ENCODE measurements at regions not wholly inside any gene's neighbourhood (a gene's known extent, or its start where the extent isn't known, plus 50 kb on each side); places are given as distances from the start of the nearest gene placed in this dataset.
"Not testable (repeated sequence)": the region's sequence is repeated elsewhere in the genome, so short reads cannot be mapped to it uniquely, and the experiment has no call there.

- DNase-seq: no peak
Observed at GRCh38 chr2:194155431-194155830, 1501.6 kb upstream of the SLC39A10 start.

- DNase-seq: no peak
Observed at GRCh38 chr2:194151231-194151630, 1505.8 kb upstream of the SLC39A10 start.

DNA sequence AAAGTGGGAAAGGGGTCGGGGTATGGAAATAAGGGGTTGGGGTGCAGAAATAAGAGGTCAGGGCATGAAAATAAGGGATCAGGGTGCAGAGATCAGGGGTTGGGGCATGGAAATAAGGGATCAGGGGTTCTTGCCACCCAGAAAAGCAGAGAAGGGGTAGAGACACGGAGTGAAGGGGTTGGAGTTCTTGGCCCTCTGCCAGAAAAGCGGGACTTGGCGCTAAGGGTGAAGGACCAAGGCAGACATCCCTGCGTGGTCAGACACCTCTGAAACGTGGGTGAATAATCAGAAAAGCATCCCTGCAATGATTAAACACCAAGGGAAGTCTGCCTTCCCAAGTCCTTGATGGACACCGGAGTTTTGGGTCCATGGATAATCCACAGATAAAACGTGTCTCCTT is 1521.6 kb upstream of the SLC39A10 start:
- DNase-seq: no peak

DNA sequence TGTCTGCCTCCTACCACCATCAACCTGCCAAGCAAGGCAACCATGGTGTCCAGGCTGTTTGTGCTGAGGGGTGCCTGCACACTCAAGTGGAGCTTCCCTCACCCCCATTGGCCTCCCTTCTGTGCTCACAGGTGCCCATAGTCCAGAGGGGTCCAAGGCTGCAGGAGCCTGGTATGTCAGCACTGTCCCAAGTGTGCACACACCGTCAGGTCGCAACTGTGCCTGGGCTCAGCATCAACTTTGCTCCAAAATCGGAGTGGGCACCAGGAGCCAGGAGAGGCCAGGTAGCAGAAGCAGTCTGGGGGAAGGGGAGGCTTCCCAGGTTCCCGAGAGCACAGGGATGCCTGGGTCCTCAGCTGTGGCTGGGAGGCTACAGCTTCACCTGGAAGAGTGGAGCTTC is 1528.2 kb upstream of the SLC39A10 start:
- no peak for DNase-seq

DNA sequence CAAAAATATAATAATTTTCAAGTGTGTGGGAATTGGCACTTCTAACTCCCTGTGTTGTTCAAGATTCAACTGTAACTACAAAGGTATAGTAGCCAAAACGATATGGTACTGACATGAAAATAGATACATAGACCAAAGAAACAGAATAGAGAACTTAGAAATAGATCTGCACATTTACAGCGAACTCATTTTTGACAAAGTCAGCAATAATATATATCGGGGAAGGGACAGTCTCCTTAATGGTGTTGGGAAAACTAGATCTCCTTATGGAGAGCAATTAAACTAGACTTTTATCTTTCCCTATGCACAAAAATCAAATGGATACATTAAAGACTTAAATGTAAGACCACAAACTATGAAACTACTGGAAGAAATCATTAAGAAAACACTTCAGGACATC is 1530.6 kb upstream of the SLC39A10 start:
- no peak for DNase-seq

- DNase-seq: no peak
Observed at GRCh38 chr2:194116861-194117260, 1540.2 kb upstream of the SLC39A10 start.

GRCh38 chr2:194105358-194105757 is 1551.7 kb upstream of the SLC39A10 start:
- DNase-seq: no peak

GRCh38 chr2:194104687-194105086 is 1552.3 kb upstream of the SLC39A10 start:
- no peak for DNase-seq

- DNase-seq: no peak
Observed at GRCh38 chr2:194103941-194104659, 1552.9 kb upstream of the SLC39A10 start.

GRCh38 chr2:194102546-194102945 is 1554.5 kb upstream of the SLC39A10 start:
- DNase-seq: no peak

- DNase-seq: no peak
Observed at GRCh38 chr2:194100201-194100600, 1556.8 kb upstream of the SLC39A10 start.

DNA sequence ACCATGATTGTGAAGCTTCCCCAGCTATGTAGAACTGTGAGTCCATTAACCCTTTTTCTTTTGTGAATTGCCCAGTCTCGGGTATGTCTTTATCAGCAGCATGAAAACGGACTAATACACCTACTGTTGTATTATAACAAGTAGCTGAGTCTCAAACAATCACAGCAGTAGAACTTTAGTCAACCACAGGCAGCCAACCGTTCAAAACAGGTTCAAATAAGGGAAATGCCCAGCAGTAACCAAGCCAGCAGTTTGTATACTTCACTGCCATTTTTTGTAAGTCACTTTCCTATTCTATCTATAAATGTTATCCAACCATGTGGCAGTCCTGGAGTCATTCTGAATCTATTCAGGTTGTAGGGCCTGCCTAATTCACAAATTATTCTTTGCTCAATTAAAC is 1560.6 kb upstream of the SLC39A10 start:
- DNase-seq: no peak

DNA sequence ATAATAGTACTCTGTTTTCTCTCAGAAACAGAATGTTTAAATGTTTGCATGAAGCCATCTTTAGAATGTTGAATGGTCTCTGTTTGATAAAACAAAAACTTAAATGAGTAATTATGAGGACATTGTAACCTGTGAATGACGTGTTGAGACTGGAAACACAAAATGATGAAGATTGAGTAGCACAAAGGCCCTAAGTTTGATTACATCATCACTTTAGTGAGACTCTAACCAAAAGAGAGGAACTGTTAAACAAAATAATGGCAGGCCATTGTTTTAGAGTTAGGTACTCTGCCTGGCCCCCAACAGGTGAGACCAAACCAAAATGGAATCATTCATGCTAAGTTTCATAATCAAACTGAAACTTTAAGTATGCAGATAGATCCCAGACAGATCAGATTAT is 1561.7 kb upstream of the SLC39A10 start:
- no peak for DNase-seq

- DNase-seq: no peak
Observed at GRCh38 chr2:194090251-194090905, 1566.6 kb upstream of the SLC39A10 start.

DNA sequence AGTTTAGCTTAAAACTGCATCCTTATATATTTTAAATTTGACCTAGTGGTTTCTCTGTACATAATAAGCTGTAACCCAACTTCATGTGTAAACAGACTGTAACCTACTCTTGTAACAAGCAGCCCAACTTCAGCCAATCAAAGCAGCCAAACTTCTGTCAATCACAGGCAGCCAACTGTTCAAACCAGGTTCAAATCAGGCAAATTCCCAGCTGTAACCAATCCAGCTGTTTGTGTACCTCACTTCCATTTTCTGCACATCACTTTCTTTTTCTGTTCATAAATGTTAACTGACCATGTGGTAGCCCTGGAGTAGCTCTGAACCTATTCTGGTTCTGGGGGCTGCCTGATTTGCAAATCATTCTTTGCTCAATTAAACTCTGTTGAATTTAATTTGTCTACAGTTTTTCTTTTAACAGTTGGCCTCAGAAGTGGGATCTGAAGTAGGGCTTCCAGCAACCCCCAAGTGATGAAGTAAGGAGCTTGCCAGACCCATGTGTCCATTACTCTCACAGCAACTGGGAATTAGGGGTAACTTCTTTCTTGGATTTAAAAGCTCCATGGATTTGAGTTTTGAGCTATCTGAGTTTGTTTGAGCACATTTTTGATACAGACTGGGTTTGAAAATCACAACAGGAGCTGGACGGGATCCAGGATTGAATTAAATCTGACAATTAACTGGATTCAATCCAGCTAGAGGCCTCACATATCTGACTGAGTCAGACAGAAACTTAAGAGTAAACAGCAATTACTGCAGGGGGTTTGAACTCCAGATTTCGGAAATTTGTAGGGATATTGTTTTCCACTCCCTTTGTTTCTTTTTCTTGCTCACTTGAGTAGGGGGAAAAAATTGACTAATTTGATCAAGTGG is 1569.7 kb upstream of the SLC39A10 start:
- no peak for DNase-seq

GRCh38 chr2:194086129-194086528 is 1570.9 kb upstream of the SLC39A10 start:
- DNase-seq: no peak

GRCh38 chr2:194079989-194080388 is 1577.0 kb upstream of the SLC39A10 start:
- no peak for DNase-seq

GRCh38 chr2:194077366-194077765 is 1579.7 kb upstream of the SLC39A10 start:
- no peak for DNase-seq

DNA sequence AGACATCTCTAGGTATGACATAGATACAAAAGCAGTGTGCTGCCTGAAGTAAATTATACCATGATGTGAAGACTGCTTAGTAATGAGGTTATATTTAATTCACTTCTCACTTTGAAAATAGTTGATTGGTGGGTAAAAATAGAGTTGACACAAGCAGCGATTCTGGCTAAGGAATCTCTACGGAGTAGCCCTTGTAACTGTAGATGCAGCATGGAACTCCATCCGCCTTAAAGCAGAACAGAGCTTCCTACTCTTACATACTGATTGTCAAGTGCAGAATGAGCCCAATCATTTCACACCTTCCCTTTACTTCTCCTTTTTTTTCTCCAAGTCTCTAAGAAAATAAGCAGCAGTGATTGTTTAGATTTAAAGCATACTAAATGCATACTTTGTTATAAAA is 1594.6 kb upstream of the SLC39A10 start:
- no peak for DNase-seq

- no peak for DNase-seq
Observed at GRCh38 chr2:194060269-194060668, 1596.8 kb upstream of the SLC39A10 start.

DNA sequence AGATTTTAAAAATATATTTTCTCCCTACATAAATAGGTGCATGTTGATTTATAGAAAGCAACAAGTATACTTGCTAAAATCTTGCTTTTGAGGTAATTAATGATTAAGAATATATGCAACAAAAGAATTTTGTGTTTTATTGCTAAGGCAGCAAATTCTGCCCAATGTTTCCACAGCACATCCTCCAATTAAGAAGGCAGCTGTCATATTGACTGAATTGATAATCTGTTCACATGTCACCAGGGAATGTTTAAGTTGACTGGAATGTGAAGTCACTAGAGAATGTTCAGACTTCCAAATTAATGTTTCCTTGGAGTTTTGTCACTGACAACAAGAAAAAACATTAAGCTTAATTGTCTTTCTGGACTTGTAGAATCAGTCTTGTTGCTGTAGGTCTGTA is 1602.7 kb upstream of the SLC39A10 start:
- no peak for DNase-seq

GRCh38 chr2:194044321-194044720 is 1612.7 kb upstream of the SLC39A10 start:
- DNase-seq: no peak

GRCh38 chr2:194021130-194021529 is 1635.9 kb upstream of the SLC39A10 start:
- not testable (repeated sequence) for DNase-seq

- DNase-seq: no peak
Observed at GRCh38 chr2:194020155-194020554, 1636.9 kb upstream of the SLC39A10 start.
